ENCODE measurements at regions not wholly inside any gene's neighbourhood (a gene's known extent, or its start where the extent isn't known, plus 50 kb on each side); places are given as distances from the start of the nearest gene placed in this dataset.

- Histone ChIP-seq H3K14ac (ENCODE audit: insufficient read length) (no peak overlapping the region), H3K18ac (ENCODE audit: extremely low read depth, low read length) (no peak overlapping the region), H3K36me3 (ENCODE audit: control insufficient read depth in 2 of 4, insufficient read depth in 4 of 4, low read length in 3 of 4) (no peaks in the 10 kb centered on the region), H2BK12ac (ENCODE audit: low read depth, low read length) (no peak overlapping the region), H3K9ac (replicated peaks in 1 of 4; ENCODE audit: extremely low read depth in 1 of 4, low read depth in 3 of 4, low read length in 3 of 4) (no peak overlapping the region), H2BK15ac (ENCODE audit: low read length) (no peak overlapping the region), H3K79me1 (ENCODE audit: low read depth, low read length) (no peaks in the 10 kb centered on the region), H3K9me3 (ENCODE audit: insufficient read depth in 2 of 2, low read depth in 1 of 2, low read length in 1 of 2) (no peaks in the 10 kb centered on the region), H4K8ac (ENCODE audit: extremely low read depth, insufficient read depth, low read length) (no peak overlapping the region), H2AFZ (ENCODE audit: low read length) (no peak overlapping the region), H2AK5ac (ENCODE audit: low read depth, low read length) (no peak overlapping the region), H3K79me2 (ENCODE audit: control insufficient read depth in 1 of 2, insufficient read depth in 2 of 2, low read length in 2 of 2) (no peaks in the 10 kb centered on the region), H3K4me3 (ENCODE audit: extremely low read depth in 1 of 4, insufficient read depth in 2 of 4, low read depth in 3 of 4, low read length in 4 of 4) (no peak overlapping the region), H2BK20ac (ENCODE audit: low read length) (no peak overlapping the region), H3K4ac (replicated peaks; ENCODE audit: insufficient read length, low read depth, low read length) (no peak overlapping the region), H2BK5ac (ENCODE audit: low read depth, low read length) (no peak overlapping the region; the same call in 1 of the 2 replicates), H3K23ac (ENCODE audit: insufficient read length) (no peak overlapping the region), H2BK120ac (replicated peaks; ENCODE audit: low read depth, low read length) (no peak overlapping the region), H3K27me3 (replicated peaks in 1 of 4; ENCODE audit: control insufficient read depth in 3 of 4, extremely low read depth in 1 of 4, insufficient read depth in 3 of 4, low read length in 3 of 4) (no peaks in the 10 kb centered on the region), H4K5ac (ENCODE audit: insufficient read length, low read depth, low read length) (no peak overlapping the region), H3K4me1 (replicated peaks in 1 of 4; ENCODE audit: control insufficient read depth in 3 of 4, insufficient read depth in 4 of 4, low read length in 3 of 4) (peaks cover 0 to 4% (median 0%) of the 10 kb centered on the region in 4 experiments; a peak in 2 of 7 replicates), H4K20me1 (replicated peaks in 1 of 2; ENCODE audit: control insufficient read depth in 1 of 2, insufficient read depth in 2 of 2, low read length in 2 of 2) (no peaks in the 10 kb centered on the region), H4K91ac (replicated peaks; ENCODE audit: insufficient read length, low read length) (no peak overlapping the region), H3K56ac (replicated peaks; ENCODE audit: insufficient read length, low read depth, low read length) (no peak overlapping the region), H3K4me2 (ENCODE audit: insufficient read depth in 1 of 2, low read depth in 2 of 2, low read length in 2 of 2) (no peak overlapping the region; a peak in 1 of 4 replicates), H3K27ac (ENCODE audit: low read depth, low read length) (no peak overlapping the region), H3K23me2 (ENCODE audit: low read depth, low read length) (no peaks in the 10 kb centered on the region)
- DNase-seq (ENCODE audit: low read depth in 1 of 2, low spot score in 2 of 2) (peak in 1 of 2 experiments; percentile 46), FAIRE-seq (peak; percentile 84)
- ChIA-PET POLR2A (ENCODE audit: partially characterized antibody) (interaction anchor here (0.7 to 1.4 kb wide), 2 partner anchors 119 to 140 kb away, joined by 4 read pairs; no protein-coding TSS in a partner anchor), CTCF (ENCODE audit: partially characterized antibody) (no interaction called here)
- 50% methylated on average over 3 of the region's 3 CpGs; no CpG with 5 or more reads in 1 of the 2 experiments for WGBS, 2 experiments (ENCODE audit: extremely low coverage in 1 of 2, insufficient coverage in 1 of 2, insufficient read length in 1 of 2, insufficient replicate concordance in 2 of 2, low coverage in 1 of 2, low lambda C conversion rate in 2 of 2, missing lambda C conversion rate in 1 of 2)
- TF ChIP-seq SIN3A (conservative IDR thresholded peaks at IDR 0.05 in 1 of 2, IDR thresholded peaks at IDR 0.05 in 1 of 2; ENCODE audit: low read depth in 1 of 2, low read length in 2 of 2) (peak in 1 of 2 experiments; percentile 65; a peak in 1 of 4 replicates), EGR1 (IDR thresholded peaks at IDR 0.05; ENCODE audit: borderline replicate concordance, low read depth, low read length) (peak; percentile 77), NANOG (IDR thresholded peaks at IDR 0.05; ENCODE audit: insufficient read depth, low read depth, low read length, poor library complexity, severe bottlenecking) (peak; percentile 47)
Measured at GRCh38 chr5:18534119-18534518, 899.9 kb downstream of the TAF11L14 start.

Data from H1 (cell line).